Activated CD4-positive, alpha-beta T cell treated with anti-CD3 and anti-CD28 coated beads, Interleukin-10, Interleukin-2, amounts not matched to agents 100 ng/mL and 50 ng/mL, durations not matched to agents 16 hours and 8 hours (primary cell): ENCODE measurements at regions not wholly inside any gene's neighbourhood (a gene's known extent, or its start where the extent isn't known, plus 50 kb on each side); places are given as distances from the start of the nearest gene placed in this dataset.
"Not testable (repeated sequence)": the region's sequence is repeated elsewhere in the genome, so short reads cannot be mapped to it uniquely, and the experiment has no call there.

Experiments
- DNase-seq: peaks from one replicate; pipeline ENCODE4 v3.0.0-alpha.2; 2020

DNA sequence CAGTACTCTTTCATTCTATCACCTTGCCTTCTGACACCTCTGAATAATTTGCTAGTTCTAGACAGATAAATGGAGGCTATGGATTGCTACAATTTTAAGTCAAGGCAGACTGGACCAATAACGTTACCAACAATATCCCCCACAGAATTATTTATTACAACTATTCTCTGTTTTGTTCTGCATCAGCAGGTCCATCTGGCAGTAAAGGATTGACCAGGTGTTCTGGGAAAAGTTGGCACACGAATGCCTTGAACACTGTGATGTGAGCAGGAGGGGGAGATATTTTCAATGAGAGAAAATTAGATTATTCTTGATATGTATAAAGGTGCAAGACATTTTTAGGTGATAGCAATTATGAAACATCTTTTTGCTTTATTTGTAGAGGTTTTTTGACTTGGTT is 718.8 kb upstream of the TMPRSS15 start:
- no peak for DNase-seq

DNA sequence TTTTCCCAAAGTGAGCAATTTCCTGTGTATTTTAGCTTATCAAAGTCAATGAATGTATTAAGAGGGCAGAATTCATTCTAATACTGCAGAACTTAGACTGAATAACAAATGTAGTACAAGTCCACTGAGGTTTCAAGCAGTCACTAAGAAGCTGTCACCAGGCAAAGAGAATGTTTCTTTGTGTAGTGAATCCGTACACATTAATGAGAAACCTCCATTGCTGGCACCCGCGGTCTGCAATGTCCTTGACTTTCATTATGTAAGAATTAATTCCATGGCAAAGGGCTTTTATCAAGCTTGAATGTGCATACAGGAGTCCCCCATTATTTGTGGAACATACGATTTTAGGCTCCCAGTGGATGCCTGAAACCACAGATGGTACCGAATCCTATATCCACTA is 719.5 kb upstream of the TMPRSS15 start:
- DNase-seq = no peak

DNA sequence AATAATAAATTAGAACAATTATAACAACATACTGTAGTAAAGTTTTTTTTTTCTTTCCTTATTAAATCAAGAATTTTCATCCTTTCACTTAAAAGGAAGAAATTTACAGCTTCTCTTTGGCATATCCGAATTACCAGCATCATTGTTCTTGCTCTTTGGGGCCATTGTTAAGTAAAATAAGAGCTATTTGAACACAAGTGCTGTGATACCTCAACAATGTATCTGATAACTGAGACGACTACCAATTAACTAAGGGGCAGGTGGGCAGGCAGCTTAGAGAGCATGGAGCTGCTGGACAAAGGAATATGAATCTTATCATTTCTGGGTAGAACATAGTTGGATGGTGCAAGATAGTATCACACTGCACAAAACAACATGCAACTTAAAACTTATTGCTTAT is 719.9 kb upstream of the TMPRSS15 start:
- DNase-seq = no peak

DNA sequence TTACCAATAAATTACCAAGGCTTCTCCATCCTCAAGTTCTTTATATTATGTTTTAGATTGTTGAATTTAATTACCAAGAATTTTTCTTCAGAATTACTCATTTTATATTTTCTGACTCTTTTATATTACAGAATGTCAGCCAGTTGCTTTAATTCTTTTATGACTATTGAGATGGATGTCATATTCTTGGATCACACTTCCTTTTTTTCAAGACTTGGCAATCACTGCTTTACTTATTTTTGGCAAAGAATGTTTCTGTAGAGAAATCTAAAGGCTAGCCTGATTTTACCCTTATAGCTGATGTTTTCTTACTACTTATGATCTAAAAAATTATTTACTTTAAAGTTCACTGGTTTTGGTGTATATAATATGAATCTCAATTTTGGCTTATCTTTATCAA is 721.1 kb upstream of the TMPRSS15 start:
- DNase-seq = no peak

DNA sequence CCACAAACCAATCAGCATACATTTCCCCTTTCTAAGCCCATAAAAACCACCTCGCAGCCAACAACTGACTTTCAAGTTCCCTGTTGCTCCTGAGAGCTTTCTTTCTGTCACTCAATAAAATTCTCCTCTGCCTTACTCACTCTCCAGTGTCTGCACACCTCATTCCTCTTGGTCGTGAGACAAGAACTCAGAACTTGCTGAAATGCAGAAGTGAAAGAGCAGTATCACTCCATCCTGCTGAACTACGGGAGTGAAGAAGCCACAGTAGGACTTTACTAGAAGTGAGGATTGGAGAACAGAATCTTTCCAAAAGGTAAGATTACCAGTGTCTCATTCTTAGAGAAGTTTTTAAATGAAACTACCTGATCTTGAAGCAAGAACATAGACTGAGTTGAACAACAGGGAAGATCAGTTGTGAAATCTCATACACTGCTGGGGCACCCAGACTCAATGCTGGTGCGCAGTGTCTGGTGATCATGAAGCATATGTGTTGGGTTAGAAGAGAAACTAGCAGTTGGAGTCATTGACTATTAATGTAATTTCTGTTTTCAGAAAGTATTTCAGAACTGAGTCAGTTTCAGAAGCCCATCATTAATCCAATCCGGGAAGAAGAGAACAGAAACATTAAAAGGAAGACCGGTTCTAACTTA is 726.9 kb upstream of the TMPRSS15 start:
- no peak for DNase-seq

DNA sequence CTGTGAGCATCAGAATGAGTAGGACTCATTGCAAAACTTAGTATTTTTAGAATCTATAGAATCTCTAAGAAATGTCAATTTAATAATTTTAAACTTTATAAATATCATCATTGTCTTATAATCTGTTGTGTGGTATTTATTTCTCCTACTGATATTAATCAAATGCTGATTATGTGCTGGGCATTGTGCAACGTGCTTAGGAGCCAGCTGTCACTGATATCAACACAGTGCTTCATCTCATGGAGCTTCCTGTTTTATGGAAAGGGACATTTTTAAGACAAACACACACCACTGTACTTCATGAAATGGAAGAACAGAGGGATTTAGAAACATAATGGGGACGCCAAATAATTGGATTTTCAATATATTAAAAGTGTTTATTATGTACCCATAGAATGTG is 737.9 kb upstream of the TMPRSS15 start:
- DNase-seq = no peak

DNA sequence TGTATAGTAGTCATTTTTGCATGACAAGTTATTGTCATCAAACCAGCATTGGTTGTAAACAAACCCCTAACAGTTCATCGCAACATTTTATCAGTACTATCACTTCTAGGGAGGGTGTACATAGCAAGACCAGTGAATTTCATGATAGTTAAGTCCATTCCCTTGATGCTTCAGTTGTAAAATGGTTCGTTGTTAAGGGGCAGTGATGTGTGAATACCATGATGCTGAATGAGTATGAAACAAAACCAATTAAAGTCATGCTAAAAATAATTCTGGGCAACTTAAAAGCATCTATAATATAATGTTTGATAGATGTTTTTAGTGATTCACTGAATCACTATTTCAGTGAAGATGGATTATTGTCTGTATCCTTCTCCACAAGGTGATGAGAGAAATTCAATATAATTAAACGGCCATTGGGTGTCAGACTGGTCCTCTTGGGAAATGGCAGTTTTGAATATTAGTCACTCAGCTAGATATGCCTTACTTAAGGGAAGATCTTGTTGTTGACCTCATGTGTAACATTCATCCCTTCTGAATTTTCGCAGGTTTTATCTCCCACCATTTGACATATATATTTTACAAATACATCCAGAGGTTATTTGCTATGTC is 742.2 kb upstream of the TMPRSS15 start:
- DNase-seq = no peak

DNA sequence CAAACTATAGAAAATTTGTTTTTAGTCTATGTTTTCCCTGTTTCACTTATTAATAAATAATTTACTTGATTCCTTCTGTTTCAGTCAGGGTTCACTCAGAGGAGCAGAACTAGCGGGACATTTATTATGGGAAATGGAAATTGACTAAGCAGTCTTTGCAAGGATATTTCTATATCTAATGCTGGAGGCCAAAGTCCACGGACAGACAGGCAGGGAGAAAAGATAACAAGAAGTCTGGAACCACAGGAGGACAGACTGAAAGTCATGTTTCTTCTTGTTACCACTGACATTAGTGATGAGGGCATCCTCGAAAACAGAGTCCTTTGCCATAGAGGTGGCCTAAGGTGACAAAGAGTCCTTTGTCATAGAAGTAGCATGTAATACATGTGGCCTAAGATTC is 744.5 kb upstream of the TMPRSS15 start:
- DNase-seq = no peak

DNA sequence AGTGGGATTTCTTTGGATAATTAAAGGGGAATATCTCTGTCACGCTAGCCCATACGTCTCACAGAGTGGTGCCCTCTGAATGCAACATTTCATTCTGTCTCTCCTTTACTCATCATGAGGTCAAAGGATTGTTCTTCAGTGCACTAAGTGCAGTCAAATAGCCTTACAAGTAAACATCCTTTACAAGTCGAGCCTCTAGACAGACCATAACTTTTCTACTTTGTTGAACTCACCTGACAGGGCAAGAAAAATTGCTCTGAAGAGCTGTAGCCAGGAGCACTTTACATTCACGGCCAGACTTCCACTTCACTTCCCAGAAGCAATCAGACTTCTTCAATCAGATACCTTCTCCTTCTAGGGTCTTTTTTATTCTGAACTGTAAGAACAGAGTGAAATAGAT is 768.0 kb upstream of the TMPRSS15 start:
- DNase-seq = no peak

DNA sequence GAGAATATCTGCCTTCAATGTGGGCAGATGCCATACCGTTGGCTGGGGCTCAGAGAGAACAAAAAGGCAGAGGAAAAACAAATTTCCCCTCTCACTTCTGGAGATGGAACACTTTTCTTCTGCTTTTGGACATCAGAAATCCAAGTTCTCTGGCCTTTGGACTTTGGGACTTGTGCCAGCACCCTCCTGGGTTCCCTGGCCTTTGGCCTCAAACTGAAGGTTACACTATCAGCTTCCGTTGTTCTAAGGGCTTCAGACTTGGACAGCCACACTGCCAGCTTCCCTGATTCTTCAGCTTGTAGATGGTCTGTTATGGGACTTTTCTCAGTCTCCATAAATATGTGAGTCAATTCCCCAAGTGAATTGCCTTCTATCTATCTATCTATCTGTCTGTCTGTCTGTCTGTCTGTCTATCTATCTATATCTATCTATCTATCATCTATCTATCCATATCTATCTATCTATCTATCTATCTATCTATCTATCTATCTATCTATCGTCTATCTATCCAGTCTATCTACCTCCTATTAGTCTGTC is 778.1 kb upstream of the TMPRSS15 start:
- no peak for DNase-seq

DNA sequence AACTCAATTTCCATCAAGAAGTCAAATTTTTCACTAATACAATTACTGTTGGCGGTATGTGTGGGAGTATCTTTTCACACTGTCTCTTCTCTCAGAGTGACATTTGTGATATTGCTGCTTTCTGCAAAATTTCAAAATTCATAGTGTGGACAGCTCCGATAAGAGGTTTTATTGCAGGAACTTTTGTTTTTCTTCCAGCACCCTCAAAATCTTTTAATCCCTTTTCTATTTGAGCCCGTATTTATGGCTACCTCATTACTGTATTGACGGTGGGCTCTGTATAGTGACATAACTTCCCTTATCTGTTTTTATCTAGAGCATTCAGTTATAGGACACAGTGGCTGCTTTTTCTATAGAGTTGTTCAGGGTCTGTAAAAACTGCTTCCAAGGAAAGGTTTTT is 794.4 kb upstream of the TMPRSS15 start:
- DNase-seq = no peak

DNA sequence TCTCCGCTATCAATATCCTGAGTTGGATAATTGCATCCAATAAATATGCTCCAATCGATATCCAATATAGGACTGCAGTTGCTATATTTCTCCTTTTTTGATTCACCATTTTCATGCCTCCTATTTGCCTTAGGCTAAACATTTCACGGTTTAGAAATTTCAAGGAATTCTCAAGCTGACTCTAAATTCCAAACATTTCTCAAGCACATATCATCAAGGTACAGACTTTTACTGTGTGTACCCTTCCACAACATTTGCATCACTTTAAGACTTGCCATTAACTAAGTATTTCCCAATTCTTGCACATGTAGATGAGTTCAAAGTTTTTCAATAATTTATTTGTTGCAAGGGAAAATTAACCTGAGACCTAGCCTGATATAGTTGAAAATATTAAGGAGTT is 795.2 kb upstream of the TMPRSS15 start:
- DNase-seq = no peak

DNA sequence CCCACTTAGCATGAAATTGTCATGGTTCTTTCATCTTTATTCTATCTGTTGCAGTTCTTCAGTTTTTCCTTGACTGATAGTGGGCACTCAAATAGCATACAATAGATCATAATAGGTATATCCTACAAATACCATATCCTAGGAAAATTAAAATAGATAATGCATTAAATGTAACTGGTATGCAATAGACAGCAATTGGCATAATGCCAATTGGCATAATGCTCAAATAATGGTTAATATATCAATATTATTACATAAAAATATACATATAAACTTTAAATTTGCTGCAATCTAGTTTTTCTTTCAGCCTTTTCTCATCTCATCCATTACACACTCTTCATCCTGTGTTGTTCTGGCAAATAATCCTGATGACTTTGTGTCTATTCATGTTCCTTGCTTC is 814.6 kb upstream of the TMPRSS15 start:
- DNase-seq = no peak

DNA sequence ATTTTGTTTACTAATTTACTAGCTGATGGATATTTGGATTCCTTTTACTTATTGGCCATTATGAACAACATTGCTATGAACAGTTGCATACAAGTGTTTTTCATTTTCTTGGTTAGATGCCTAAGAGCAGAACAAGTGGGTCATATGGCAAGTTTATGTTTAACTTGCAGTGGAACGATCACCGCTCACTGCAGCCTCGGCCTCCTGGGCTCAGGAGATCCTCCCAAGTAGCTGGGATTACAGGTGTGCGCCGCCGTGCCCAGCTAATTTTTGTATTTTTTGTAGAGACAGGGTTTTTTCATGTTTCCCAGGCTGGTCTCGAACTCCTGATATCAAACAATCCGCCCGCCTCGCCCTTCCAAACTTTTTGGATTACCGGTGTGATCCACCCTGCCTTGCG is 820.5 kb upstream of the TMPRSS15 start:
- DNase-seq = no peak

DNA sequence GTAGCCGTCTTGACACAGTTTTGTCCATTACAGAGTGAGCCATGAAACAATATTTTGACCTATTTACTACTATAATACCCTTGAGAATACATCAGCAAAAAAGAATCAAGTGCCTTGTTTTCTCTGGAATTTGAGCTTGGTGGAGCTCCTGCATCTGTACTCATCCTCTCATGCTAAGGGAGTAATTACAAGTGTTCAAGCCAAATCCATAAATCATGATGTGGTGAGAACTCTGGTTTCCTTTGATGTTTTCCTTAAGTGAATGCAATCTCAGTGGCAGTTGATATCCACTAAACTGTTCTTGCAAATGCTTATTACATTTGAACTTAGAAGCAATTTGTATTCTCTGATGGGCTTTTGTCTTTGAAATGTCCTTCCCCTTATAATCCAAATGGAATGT is 824.6 kb upstream of the TMPRSS15 start:
- no peak for DNase-seq

DNA sequence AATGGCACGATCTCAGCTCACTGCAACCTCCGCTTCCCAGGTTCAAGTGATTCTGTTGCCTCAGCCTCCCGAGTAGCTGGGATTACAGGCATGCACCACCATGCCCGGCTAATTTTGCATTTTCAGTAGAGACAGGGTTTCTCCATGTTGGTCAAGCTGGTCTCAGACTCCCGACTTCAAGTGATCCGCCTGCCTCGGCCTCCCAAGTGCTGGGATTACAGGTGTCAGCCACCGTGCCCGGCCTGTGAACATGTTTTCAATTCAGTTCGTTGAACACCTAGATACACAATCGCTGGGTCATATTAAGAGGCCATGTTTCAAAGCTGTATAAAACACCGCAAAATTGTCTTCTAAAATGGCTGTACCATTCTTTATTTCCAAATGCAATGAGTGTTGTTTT is 830.3 kb upstream of the TMPRSS15 start:
- DNase-seq = not testable (repeated sequence)

DNA sequence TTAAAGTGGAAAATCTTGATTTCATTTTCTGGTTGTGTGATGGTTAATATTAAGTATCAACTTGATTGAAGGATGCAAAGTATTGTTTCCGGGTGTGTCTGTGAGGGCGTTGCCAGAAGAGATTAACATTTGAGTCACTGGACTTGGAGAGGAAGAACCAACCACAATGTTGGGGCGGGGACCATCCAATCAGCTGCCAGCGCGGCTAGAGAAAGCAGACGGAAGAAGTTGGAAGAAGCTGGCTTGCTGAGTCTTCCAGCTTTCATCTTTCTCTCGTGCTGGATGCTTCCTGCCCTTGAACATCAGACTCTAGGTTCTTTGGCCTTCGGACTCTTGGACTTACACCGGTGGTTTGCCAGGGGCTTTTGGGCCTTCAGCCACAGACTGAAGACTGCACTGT is 832.6 kb upstream of the TMPRSS15 start:
- no peak for DNase-seq

DNA sequence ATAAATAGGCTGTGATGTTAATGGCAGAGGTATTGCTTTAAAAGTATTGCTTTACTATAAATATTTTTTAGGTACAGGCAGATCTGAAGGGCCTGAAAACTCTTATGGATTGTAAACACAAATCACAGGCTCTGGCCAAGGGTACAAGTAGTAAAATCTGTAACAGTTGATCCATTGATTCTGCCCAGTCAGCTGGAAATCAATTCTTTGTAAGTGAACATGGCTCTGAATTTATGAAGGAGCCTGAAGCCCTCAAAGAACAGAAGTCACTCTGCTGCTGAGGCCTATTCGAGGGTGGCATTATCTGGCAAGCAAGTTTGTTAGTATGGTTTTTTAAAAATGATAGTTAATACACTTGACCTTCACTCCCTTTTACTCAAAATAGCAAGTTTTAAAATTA is 834.0 kb upstream of the TMPRSS15 start:
- DNase-seq = no peak

DNA sequence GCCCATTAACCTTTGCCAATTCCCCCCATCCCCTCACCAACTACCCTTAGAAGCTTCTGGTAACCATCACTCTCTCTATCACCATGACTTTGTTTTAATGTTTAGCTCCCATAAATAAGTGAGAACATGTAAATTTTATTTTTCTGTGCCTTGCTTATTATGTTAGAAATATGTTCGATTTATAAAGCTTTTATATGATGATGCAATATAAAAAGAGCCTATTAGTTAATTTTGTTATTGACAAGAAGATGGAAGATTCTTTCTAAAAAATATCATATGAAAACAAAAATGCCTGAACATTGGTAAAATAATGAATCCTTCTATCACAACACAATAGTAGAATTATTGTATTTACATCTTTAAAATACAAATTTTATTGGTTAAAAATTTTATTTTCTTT is 836.1 kb upstream of the TMPRSS15 start:
- no peak for DNase-seq

DNA sequence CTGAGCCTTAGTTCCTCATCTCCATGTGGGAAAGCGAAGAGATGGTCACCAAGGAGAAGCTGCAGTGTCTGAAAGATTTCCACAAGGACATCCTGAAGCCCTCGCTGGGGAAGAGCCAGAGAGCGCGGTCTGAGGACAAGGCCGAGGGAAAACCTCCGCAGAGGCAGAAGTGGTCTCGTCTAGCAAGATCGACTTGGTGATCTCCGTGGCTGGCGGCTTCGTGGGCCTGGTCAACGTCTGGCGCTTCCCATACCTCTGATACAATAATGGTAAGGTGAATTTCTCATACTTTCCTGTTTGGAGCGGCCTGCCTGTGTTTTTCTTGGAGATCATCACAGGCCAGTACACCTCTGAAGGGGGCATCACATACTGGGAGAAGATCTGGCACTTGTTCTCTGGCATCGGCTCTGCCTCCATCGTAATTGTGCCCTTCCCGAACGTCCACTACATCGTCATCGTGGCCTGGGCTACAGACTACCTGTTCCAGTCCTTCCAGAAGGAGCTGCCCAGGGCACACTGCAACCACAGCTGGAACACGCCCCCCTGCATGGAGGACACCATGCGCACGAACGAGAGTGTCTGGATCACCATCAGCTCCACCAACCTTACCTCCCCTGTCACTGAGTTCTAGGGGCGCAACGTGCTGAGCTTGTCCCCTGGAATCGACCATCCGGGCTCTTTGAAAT is 841.1 kb upstream of the TMPRSS15 start:
- DNase-seq = no peak

DNA sequence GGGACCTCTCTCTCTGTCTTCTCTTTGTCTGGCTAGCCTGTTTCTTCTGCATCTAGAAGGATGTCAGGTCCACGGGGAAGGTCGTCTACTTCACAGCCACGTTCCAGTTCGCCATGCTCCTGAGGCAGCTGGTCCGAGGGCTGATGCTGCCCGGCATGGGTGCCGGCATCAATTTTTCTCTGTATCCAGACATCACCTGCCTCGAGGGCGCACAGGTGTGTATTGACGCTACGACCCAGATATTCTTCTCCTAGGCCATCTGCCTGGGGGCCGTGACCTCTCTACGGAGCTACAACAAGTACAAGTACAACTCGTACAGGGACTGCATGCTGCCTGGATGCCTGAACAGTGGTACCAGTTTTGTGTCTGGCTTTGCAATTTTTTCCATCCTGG is 841.6 kb upstream of the TMPRSS15 start:
- no peak for DNase-seq

DNA sequence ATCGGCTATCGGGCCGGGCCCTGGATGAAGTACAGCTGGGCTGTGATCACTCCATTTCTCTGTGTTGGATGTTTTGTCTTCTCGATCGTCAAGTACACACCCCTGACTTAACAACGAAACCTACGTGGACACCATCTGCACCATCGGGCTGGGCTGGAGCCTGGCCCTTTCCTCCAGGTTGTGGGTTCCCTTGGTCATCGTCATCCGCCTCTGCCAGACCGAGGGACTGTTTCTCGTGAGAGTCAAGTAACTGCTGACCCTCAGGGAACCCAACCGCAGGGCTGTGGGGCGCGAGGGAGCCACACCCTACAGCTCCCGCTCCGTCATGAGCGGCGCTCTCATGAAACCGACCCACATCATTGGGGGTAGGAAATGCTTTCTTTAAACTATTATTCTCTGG is 842.4 kb upstream of the TMPRSS15 start:
- no peak for DNase-seq

DNA sequence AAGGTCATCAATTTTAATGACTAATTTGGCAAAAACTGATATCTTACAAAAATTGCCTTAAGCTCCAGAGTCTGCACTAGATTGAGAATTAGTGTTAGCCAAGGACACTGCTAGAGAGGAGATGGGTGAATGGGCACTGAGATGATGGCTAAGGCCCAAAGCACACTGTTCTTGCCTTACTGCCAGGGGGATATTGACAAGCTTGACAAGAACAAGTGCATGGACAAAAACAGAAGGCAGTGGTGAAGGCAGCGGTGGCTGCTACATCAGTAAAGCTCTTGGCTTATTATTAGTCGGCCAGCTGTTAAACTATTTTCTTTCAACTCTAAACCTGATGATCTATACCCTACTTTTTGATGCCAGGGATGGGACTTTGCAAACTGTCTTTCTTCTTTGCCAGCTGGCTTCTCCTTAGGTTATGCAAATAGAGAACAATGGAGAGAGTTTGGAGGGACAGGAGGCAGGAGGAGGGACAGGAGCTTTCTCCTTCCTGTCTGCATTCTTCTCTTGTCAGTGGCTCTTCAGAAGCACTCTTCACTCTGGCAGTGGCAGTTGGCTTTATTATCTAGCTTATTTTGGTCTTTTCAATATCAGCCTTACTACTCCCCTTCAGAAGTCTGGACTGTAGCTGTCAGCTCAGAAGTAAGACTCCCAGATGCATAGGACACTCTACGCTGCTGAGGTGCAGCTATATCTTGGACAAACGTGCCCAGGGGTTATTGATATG is 853.5 kb upstream of the TMPRSS15 start:
- DNase-seq = no peak
